ENCODE measurements at regions not wholly inside any gene's neighbourhood (a gene's known extent, or its start where the extent isn't known, plus 50 kb on each side); places are given as distances from the start of the nearest gene placed in this dataset.
A peak's percentile ranks its signal among the peaks of the same experiment; 100 is the strongest.
"Not testable (repeated sequence)": the region's sequence is repeated elsewhere in the genome, so short reads cannot be mapped to it uniquely, and the experiment has no call there.

- H4K20me1 ChIP-seq (ENCODE audit: insufficient read depth, low read length), result no peaks in the 10 kb centered on the region
- H4K91ac ChIP-seq (ENCODE audit: insufficient read depth, low read depth, low read length), result no peak overlapping the region
- in situ Hi-C loops (cut with MboI; ENCODE audit: low sequenced_read_pairs) (no loop called here), intact Hi-C loops (cut with micrococcal nuclease) (no loop called here), dilution Hi-C loops (cut with HindIII; ENCODE audit: low sequenced_read_pairs, unreplicated experiment) (no loop called here)
- no peaks in the 10 kb centered on the region for H3K27me3 ChIP-seq (ENCODE audit: control insufficient read depth, insufficient read depth, low read length)
- no peaks in the 10 kb centered on the region for H3K9me1 ChIP-seq (ENCODE audit: insufficient read depth, low read length)
- H3K56ac ChIP-seq (ENCODE audit: extremely low read depth, insufficient read depth, low read length), result no peak overlapping the region
- no peak for ATAC-seq (ENCODE audit: low read depth)
- no peaks in the 10 kb centered on the region for H3K9me3 ChIP-seq (ENCODE audit: control insufficient read depth, insufficient read depth, low read length)
- peak; percentile 87 for TF ChIP-seq CEBPB (IDR thresholded peaks at IDR 0.05; ENCODE audit: low read depth, low read length)
- no peak for TF ChIP-seq ELK1 (IDR thresholded peaks at IDR 0.05; ENCODE audit: borderline replicate concordance, low read depth, low read length)
- H3K4me1 ChIP-seq (ENCODE audit: control insufficient read depth, insufficient read depth, low read length), result peaks cover 18% of the 10 kb centered on the region
- DNase-seq, result peak; percentile 28
- H2BK5ac ChIP-seq (ENCODE audit: low read depth, low read length, poor library complexity, severe bottlenecking), result peak overlapping the region; percentile 54
- H3K36me3 ChIP-seq (ENCODE audit: control insufficient read depth, insufficient read depth, low read length), result no peaks in the 10 kb centered on the region
- H3K23ac ChIP-seq (ENCODE audit: low read depth, low read length), result peak overlapping the region; percentile 23; the same call in 1 of the 2 replicates
- H2AK5ac ChIP-seq (ENCODE audit: low read depth, low read length), result no peak overlapping the region
- H2AK9ac ChIP-seq (replicated peaks; ENCODE audit: low read depth, low read length, poor library complexity), result no peak overlapping the region
- H3K9ac ChIP-seq (ENCODE audit: low read depth, low read length), result no peak overlapping the region
- H3K14ac ChIP-seq (replicated peaks; ENCODE audit: low read depth, low read length), result 0 out of 2 replicates have a peak overlapping the region, but pooled peaks have one; percentile 17
- POLR2A ChIA-PET (ENCODE audit: unreplicated experiment), result no interaction called here
- H3K4me3 ChIP-seq (ENCODE audit: insufficient read depth, low read depth, low read length), result no peak overlapping the region
- CTCF ChIA-PET, result no interaction called here
- H3K4ac ChIP-seq (ENCODE audit: low read depth, low read length), result peak overlapping the region; percentile 24; the same call in 1 of the 2 replicates
- H2BK20ac ChIP-seq (ENCODE audit: low read depth, low read length), result peak overlapping the region; percentile 42; the same call in 1 of the 2 replicates
- peak overlapping the region in 1 of 2 experiments; percentile 59; a peak in 1 of 4 replicates for H4K8ac ChIP-seq (ENCODE audit: low read depth in 2 of 2, low read length in 2 of 2)
- no peak overlapping the region for H2AFZ ChIP-seq (replicated peaks; ENCODE audit: low read length, poor library complexity)
- no CpG with 5 or more reads among the region's 7 CpGs for WGBS, 2 experiments (ENCODE audit: extremely low coverage in 2 of 2, insufficient read length in 1 of 2)
- no TSS peak for BruUV-seq (replicated peaks)
- no peak overlapping the region for H4K5ac ChIP-seq (ENCODE audit: low read depth, low read length)
- no peaks in the 10 kb centered on the region for H3K79me1 ChIP-seq (ENCODE audit: low read depth in 1 of 2, low read length in 2 of 2)
- peak overlapping the region; percentile 80 for H2BK120ac ChIP-seq (ENCODE audit: low read depth, low read length)
- H3K27ac ChIP-seq (ENCODE audit: insufficient read depth, low read length), result no peak overlapping the region
- peak overlapping the region; percentile 15; the same call in 2 of the 3 replicates for H2BK15ac ChIP-seq (ENCODE audit: low read depth, low read length)
- H3K4me2 ChIP-seq (ENCODE audit: low read depth, low read length), result peak overlapping the region; percentile 33; the same call in 1 of the 2 replicates
- H3K18ac ChIP-seq (ENCODE audit: low read depth, low read length), result peak overlapping the region; percentile 79; the same call in 1 of the 2 replicates
Measured at GRCh38 chr20:53652090-53652858, 58.6 kb upstream of the ZNF217 start.

- H3K18ac ChIP-seq (ENCODE audit: low read depth, low read length); DNase-seq; H2AFZ ChIP-seq (replicated peaks; ENCODE audit: low read length, poor library complexity); H3K27me3 ChIP-seq (ENCODE audit: control insufficient read depth, insufficient read depth, low read length); H3K27ac ChIP-seq (ENCODE audit: insufficient read depth, low read length); H3K56ac ChIP-seq (ENCODE audit: extremely low read depth, insufficient read depth, low read length); H2BK15ac ChIP-seq (ENCODE audit: low read depth, low read length); H3K36me3 ChIP-seq (ENCODE audit: control insufficient read depth, insufficient read depth, low read length); H3K4me1 ChIP-seq (ENCODE audit: control insufficient read depth, insufficient read depth, low read length); H2BK120ac ChIP-seq (ENCODE audit: low read depth, low read length); H3K4me3 ChIP-seq (ENCODE audit: insufficient read depth, low read depth, low read length); H4K5ac ChIP-seq (ENCODE audit: low read depth, low read length); H3K14ac ChIP-seq (replicated peaks; ENCODE audit: low read depth, low read length); H4K8ac ChIP-seq (ENCODE audit: low read depth in 2 of 2, low read length in 2 of 2); in situ Hi-C loops (cut with MboI; ENCODE audit: low sequenced_read_pairs); dilution Hi-C loops (cut with HindIII; ENCODE audit: low sequenced_read_pairs, unreplicated experiment); H3K79me1 ChIP-seq (ENCODE audit: low read depth in 1 of 2, low read length in 2 of 2); H3K23ac ChIP-seq (ENCODE audit: low read depth, low read length); intact Hi-C loops (cut with micrococcal nuclease); H2AK5ac ChIP-seq (ENCODE audit: low read depth, low read length); BruUV-seq (replicated peaks); CTCF ChIA-PET; H2BK5ac ChIP-seq (ENCODE audit: low read depth, low read length, poor library complexity, severe bottlenecking); H3K4me2 ChIP-seq (ENCODE audit: low read depth, low read length); H3K9me3 ChIP-seq (ENCODE audit: control insufficient read depth, insufficient read depth, low read length); POLR2A ChIA-PET (ENCODE audit: unreplicated experiment); H4K91ac ChIP-seq (ENCODE audit: insufficient read depth, low read depth, low read length); H2AK9ac ChIP-seq (replicated peaks; ENCODE audit: low read depth, low read length, poor library complexity); H3K9ac ChIP-seq (ENCODE audit: low read depth, low read length); ATAC-seq (ENCODE audit: low read depth); H3K4ac ChIP-seq (ENCODE audit: low read depth, low read length); H4K20me1 ChIP-seq (ENCODE audit: insufficient read depth, low read length); H2BK20ac ChIP-seq (ENCODE audit: low read depth, low read length); H3K9me1 ChIP-seq (ENCODE audit: insufficient read depth, low read length): not testable (repeated sequence)
- 94% methylated on average over 3 of the region's 10 CpGs; no CpG with 5 or more reads in 1 of the 2 experiments for WGBS, 2 experiments (ENCODE audit: extremely low coverage in 2 of 2, insufficient read length in 1 of 2)
Measured at GRCh38 chr20:53649493-53649892, 55.9 kb upstream of the ZNF217 start.

Data from IMR-90 (cell line).